ENCODE measurements at regions not wholly inside any gene's neighbourhood (a gene's known extent, or its start where the extent isn't known, plus 50 kb on each side); places are given as distances from the start of the nearest gene placed in this dataset.

DNA sequence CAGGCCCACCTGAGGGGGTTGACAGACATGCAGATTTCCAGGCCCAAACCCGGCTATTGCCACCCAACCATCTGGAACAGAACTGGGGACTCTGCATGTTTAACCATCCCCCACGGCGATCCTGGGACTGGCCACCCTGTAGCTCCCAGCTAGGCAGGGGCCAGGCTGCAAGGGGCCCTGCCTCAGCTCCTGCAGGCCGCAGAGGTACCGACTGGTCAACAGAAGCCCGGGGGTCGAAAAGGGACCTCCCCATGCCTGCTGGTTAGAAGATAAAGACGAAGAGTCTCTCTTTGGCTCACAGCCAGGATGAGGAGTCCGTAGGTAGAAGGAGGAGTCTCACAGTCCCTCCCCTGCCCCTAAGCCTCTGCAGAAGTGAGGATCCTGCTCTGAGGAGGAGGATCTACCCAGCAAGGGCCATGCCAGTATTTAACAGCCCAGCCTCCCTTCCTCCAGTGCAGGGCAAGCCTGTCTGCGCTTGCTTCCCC is 223.4 kb upstream of the TNRC6C start:
- DNase-seq (ENCODE audit: extremely low read depth, low read depth), result no peak
- TF ChIP-seq, protein P1, sequence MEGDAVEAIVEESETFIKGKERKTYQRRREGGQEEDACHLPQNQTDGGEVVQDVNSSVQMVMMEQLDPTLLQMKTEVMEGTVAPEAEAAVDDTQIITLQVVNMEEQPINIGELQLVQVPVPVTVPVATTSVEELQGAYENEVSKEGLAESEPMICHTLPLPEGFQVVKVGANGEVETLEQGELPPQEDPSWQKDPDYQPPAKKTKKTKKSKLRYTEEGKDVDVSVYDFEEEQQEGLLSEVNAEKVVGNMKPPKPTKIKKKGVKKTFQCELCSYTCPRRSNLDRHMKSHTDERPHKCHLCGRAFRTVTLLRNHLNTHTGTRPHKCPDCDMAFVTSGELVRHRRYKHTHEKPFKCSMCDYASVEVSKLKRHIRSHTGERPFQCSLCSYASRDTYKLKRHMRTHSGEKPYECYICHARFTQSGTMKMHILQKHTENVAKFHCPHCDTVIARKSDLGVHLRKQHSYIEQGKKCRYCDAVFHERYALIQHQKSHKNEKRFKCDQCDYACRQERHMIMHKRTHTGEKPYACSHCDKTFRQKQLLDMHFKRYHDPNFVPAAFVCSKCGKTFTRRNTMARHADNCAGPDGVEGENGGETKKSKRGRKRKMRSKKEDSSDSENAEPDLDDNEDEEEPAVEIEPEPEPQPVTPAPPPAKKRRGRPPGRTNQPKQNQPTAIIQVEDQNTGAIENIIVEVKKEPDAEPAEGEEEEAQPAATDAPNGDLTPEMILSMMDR (IDR thresholded peaks at IDR 0.05; ENCODE audit: low read depth, low read length), result no peak

DNA sequence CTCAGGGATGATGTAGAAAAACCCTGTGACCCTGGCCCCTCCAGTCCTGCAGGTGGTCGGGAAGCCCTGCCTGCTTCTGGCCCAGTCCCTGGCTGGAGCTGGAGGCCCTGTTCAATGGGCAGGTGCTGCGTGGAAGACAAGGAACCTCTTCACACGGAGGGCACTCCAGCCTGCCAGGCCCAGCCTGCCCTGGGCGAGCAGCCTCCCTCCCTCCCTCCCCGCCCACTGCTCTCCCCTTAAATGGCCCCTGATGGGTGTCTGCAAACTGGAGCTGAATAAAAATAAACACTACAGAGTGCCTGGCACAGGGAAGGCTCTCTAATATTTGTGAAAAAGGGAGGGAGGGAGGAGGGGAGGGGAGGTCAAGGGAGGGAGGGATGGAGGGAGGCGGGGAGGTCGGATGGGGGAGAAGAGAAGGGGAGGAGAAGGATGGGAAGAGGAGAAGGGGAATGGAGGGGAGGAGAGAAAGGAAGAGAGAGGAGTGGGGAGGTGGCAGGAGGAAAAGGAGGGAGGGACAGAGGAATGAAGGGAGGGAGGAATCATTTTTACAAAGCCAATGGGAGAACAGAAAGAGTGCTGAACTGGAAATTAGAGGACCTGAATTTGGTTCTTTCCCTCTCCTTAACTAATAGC is 222.8 kb upstream of the TNRC6C start:
- TF ChIP-seq, protein P1 (IDR thresholded peaks at IDR 0.05; ENCODE audit: low read depth, low read length), result no peak
- DNase-seq (ENCODE audit: extremely low read depth, low read depth), result peak; percentile 27

DNA sequence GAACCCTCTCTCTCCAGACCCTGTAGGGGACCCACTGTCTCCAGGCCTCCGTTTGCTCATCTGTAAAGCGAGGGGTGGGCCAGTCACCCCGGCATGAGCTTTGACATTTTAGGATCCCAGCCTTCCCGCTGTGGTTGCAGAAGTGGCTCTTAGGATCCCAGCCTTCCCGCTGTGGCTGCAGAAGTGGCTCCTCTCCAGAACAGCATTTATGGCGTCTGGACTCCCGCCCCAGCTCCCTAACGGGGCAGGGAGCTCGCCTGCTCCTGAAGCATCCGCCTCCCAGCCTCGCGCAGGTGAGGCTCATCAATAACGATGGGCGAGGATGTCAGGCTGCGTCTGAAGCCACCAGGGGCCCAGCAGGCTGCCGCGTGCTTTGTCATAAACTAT is 222.3 kb upstream of the TNRC6C start:
- no peak for DNase-seq (ENCODE audit: extremely low read depth, low read depth)
- TF ChIP-seq, protein P1 (IDR thresholded peaks at IDR 0.05; ENCODE audit: low read depth, low read length), result no peak

DNA sequence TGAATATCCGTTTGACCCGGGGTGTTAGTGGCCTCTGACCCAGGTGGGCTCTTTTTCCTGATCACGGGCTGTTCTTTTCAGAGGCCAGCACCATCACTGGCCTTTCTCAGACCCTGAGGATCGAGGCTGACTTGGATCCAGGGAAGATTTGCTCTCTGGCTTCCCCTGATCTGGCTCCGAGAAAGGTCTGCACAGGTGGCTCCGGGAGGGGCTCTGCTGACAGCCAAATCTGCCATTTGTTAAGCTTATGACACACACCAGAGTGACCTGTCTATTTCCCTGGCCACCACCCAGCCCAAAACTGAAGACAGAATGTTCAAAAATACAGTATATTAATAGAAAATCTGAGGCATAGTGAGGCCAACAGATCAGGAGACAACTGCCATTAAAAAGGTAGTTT is 221.8 kb upstream of the TNRC6C start:
- DNase-seq (ENCODE audit: extremely low read depth, low read depth), result no peak
- TF ChIP-seq, protein P1 (IDR thresholded peaks at IDR 0.05; ENCODE audit: low read depth, low read length), result no peak

DNA sequence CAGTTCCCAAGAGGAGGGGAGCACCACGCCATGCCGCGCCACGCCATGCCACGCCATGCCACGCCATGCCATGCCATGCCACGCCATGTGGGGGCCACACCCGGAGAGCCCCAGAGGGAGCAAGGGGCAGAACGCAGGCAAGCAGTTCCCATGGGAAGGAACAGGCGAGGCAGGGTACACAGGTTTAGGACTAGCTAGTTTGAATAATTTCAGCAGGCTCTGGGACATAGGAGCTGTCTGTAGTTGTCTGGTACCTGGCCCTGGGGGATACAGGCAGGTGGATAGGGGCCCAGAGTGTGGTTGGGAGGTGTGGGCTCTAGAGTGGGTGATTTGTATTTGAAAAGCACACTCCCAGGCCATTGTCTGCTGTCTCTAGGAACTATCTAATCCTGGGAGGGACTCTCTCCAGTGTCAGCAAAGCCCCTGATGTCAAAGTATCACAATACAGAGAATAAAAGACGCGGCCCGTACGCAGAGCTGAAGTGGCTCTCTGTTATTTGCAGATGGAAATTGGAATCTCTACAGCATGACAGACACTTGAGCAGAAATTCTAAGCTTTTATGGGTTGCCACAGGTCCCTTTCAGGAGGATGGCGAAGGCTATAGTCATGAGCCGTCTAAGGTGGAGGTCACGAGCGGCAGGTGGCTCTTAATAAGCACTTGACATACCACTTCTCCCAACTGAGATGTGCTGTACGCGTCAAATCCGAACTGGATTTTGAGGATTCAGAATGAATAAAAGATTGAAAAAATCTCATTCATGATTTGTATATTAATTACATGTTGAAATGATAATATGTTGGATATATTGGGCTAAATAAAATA is 220.8 kb upstream of the TNRC6C start:
- TF ChIP-seq, protein P1 (IDR thresholded peaks at IDR 0.05; ENCODE audit: low read depth, low read length), result no peak
- no peak for DNase-seq (ENCODE audit: extremely low read depth, low read depth)

DNA sequence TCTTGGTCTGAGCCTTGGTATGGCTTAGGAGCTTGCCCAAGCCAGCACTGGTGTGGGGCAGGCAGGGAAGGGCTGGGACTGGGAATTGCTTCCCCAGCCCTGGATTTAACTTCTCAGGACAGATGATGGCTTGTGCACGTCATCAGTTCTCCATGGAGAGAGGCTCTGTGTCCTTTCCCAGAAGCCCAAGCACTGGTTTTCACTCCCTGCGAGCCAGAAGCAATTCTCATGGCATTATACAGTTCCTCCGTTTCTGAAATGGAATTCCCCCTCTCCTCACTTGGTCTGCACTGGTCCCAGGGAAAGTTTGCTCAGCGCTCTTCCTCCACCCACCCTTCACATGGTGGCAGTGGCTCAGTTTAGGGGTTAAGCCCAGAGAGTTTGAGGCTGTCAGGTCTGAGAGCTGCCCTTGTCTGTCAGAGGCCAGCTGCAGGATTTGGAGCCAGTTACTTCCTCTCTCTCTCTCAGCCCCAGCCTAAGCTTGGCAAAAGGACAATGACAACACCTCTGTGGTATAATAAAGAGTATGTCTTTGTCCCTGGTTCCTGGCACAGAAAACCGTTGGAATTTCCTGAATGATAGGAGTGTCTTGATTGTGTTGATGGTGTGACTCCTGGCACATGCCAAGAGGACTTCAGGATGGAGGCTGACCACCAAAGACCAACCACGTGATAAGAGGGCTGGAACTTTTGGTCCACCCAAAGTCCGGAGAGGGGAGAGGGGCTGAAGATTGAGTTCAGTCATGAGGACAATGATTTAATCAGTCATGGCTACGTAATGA is 219.6 kb upstream of the TNRC6C start:
- no peak for DNase-seq (ENCODE audit: extremely low read depth, low read depth)
- TF ChIP-seq, protein P1 (IDR thresholded peaks at IDR 0.05; ENCODE audit: low read depth, low read length), result no peak

Measured in AG09319 (cell line).